Parathyroid adenoma (tissue), 2 donors: ENCODE measurements at regions not wholly inside any gene's neighbourhood (a gene's known extent, or its start where the extent isn't known, plus 50 kb on each side); places are given as distances from the start of the nearest gene placed in this dataset.

ENCODE experiments used
- H2AFZ ChIP-seq: fragments of 300-600 bp; sonication (generic); one replicate; pipeline ENCODE4 v1.7.0; 2017; ENCODE audit warnings: antibody characterized with exemption, mild to moderate bottlenecking
- H3K27ac ChIP-seq: fragments of 300-600 bp; sonication (generic); one replicate; pipeline ENCODE4 v1.7.0; 2017
- H3K27me3 ChIP-seq: fragments of 300-600 bp; sonication (generic); one replicate; pipeline ENCODE4 v1.7.0; 2017; ENCODE audit warnings: low read length; ENCODE audit not compliant: control insufficient read depth, insufficient read depth
- H3K36me3 ChIP-seq: fragments of 300-600 bp; sonication (generic); one replicate; pipeline ENCODE4 v1.7.0; 2017; ENCODE audit warnings: low read length; ENCODE audit not compliant: control insufficient read depth, insufficient read depth
- H3K4me1 ChIP-seq: fragments of 300-600 bp; sonication (generic); one replicate; pipeline ENCODE4 v1.7.0; 2017; ENCODE audit warnings: control low read depth
- H3K4me2 ChIP-seq: fragments of 300-600 bp; sonication (generic); one replicate; pipeline ENCODE4 v1.7.0; 2017; ENCODE audit warnings: low read length
- H3K4me3 ChIP-seq: fragments of 300-600 bp; sonication (generic); one replicate; pipeline ENCODE4 v1.7.0; 2017; ENCODE audit warnings: low read depth, low read length
- H3K79me2 ChIP-seq: fragments of 300-600 bp; sonication (generic); one replicate; pipeline ENCODE4 v1.7.0; 2017; ENCODE audit warnings: control low read depth
- H3K9ac ChIP-seq: fragments of 300-600 bp; sonication (generic); one replicate; pipeline ENCODE4 v1.7.0; 2017; ENCODE audit warnings: mild to moderate bottlenecking
- H3K9me3 ChIP-seq: fragments of 300-600 bp; sonication (generic); one replicate; pipeline ENCODE4 v1.7.0; 2017; ENCODE audit warnings: low read length; ENCODE audit not compliant: control insufficient read depth
- CTCF ChIP-seq: fragments of 300-600 bp; sonication (generic); IDR thresholded peaks from one replicate; pipeline ENCODE4 v1.7.0; 2017; ENCODE audit warnings: antibody characterized with exemption, mild to moderate bottlenecking
- donor health status: primary hyperparathyroidism.

- TF ChIP-seq CTCF: no peak
- H3K27me3 ChIP-seq: no peaks in the 10 kb centered on the region
- no peak overlapping the region for H2AFZ ChIP-seq
- H3K4me3 ChIP-seq: no peak overlapping the region
- H3K36me3 ChIP-seq: no peaks in the 10 kb centered on the region
- no peaks in the 10 kb centered on the region for H3K4me1 ChIP-seq
- no peak overlapping the region for H3K27ac ChIP-seq
- no peak overlapping the region for H3K9ac ChIP-seq
- no peak overlapping the region for H3K4me2 ChIP-seq
- H3K9me3 ChIP-seq: no peaks in the 10 kb centered on the region
- no peaks in the 10 kb centered on the region for H3K79me2 ChIP-seq
Measured at GRCh38 chr14:38127784-38128183, 79.9 kb upstream of the SSTR1 start.

GRCh38 chr14:38128640-38129039 is 79.1 kb upstream of the SSTR1 start:
- no peak overlapping the region for H2AFZ ChIP-seq
- no peaks in the 10 kb centered on the region for H3K27me3 ChIP-seq
- H3K4me3 ChIP-seq: no peak overlapping the region
- no peak overlapping the region for H3K4me2 ChIP-seq
- H3K4me1 ChIP-seq: no peaks in the 10 kb centered on the region
- H3K36me3 ChIP-seq: no peaks in the 10 kb centered on the region
- no peak overlapping the region for H3K27ac ChIP-seq
- no peak for TF ChIP-seq CTCF
- no peaks in the 10 kb centered on the region for H3K79me2 ChIP-seq
- no peaks in the 10 kb centered on the region for H3K9me3 ChIP-seq
- H3K9ac ChIP-seq: no peak overlapping the region

GRCh38 chr14:38129192-38129591 is 78.5 kb upstream of the SSTR1 start:
- Histone ChIP-seq H2AFZ (no peak overlapping the region), H3K27me3 (no peaks in the 10 kb centered on the region), H3K9ac (no peak overlapping the region), H3K4me2 (no peak overlapping the region), H3K27ac (no peak overlapping the region), H3K4me3 (no peak overlapping the region), H3K79me2 (no peaks in the 10 kb centered on the region), H3K36me3 (no peaks in the 10 kb centered on the region), H3K4me1 (no peaks in the 10 kb centered on the region), H3K9me3 (no peaks in the 10 kb centered on the region)
- no peak for TF ChIP-seq CTCF

DNA sequence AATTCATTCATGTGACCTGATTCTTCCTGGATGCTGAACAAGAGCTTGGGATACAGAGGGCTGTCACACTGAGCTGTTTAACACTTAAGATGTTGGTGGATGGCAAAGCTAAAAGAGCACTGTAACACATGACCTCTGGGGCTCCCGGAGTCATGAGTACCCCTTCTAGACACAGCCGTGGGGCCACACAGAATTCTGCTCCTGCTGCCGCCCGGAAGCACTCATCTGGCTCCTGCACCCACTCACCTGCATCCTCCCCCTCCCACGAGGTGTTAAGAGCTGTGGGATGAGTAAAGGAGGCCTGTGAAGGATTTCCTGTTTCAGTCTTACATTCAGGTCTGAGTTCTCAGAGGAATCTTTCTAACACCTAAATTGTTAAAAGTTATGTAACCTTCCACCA is 78.0 kb upstream of the SSTR1 start:
- H3K9ac ChIP-seq: no peak overlapping the region
- H3K27ac ChIP-seq: no peak overlapping the region
- H3K4me1 ChIP-seq: no peaks in the 10 kb centered on the region
- H3K4me3 ChIP-seq: no peak overlapping the region
- no peaks in the 10 kb centered on the region for H3K27me3 ChIP-seq
- H3K9me3 ChIP-seq: no peaks in the 10 kb centered on the region
- H3K36me3 ChIP-seq: no peaks in the 10 kb centered on the region
- H3K4me2 ChIP-seq: no peak overlapping the region
- H2AFZ ChIP-seq: no peak overlapping the region
- no peak for TF ChIP-seq CTCF
- no peaks in the 10 kb centered on the region for H3K79me2 ChIP-seq

DNA sequence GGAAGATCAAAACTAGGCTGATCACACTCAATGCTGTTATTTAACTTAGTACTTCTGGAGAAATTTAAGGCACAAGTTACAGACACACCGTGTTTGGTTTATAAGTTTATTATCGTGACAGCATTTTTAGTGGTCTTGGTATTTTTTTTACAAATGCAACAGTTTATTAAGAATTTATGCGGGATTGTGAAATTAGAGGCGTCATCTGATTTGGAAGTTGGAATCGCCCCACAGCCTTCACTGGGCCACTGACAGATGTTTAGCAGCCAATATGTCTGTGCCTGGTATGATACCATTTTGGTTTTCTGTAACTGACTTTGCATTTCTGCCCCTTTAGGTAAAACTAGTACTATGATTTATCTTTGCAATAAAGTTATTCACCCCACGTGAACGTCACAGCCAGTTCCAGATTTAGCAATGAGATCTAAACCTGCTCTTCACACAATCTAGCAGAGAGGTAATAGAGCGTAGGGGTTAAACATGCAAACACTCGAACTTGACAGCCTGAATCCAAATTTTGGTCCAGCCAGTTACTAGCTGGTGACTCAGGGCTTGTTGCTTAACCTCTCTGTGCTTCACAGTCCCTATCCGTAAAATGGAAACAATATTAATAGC is 73.2 kb upstream of the SSTR1 start:
- Histone ChIP-seq H3K27me3 (no peaks in the 10 kb centered on the region), H3K79me2 (no peaks in the 10 kb centered on the region), H2AFZ (no peak overlapping the region), H3K36me3 (no peaks in the 10 kb centered on the region), H3K9me3 (no peaks in the 10 kb centered on the region), H3K27ac (no peak overlapping the region), H3K4me2 (no peak overlapping the region), H3K9ac (no peak overlapping the region), H3K4me1 (no peaks in the 10 kb centered on the region), H3K4me3 (no peak overlapping the region)
- no peak for TF ChIP-seq CTCF
